ENCODE measurements at regions not wholly inside any gene's neighbourhood (a gene's known extent, or its start where the extent isn't known, plus 50 kb on each side); places are given as distances from the start of the nearest gene placed in this dataset.

- Histone ChIP-seq H3K36me3 (ENCODE audit: insufficient read depth, low read length) (no peaks in the 10 kb centered on the region), H3K4me1 (ENCODE audit: insufficient read depth, low read length) (no peaks in the 10 kb centered on the region), H3K9me3 (ENCODE audit: low read length) (no peaks in the 10 kb centered on the region), H3K27me3 (ENCODE audit: insufficient read depth, low read length) (peaks cover 11% of the 10 kb centered on the region), H2AFZ (ENCODE audit: low read depth, low read length) (no peak overlapping the region), H3K4me3 (ENCODE audit: low read length) (no peak overlapping the region)
These were observed 208.5 kb upstream of the C14orf180 start for GRCh38 chr14:104371031-104371430.

GRCh38 chr14:104371917-104372316 is 207.6 kb upstream of the C14orf180 start:
- Histone ChIP-seq H3K4me1 (ENCODE audit: insufficient read depth, low read length) (no peaks in the 10 kb centered on the region), H2AFZ (ENCODE audit: low read depth, low read length) (no peak overlapping the region), H3K9me3 (ENCODE audit: low read length) (no peaks in the 10 kb centered on the region), H3K36me3 (ENCODE audit: insufficient read depth, low read length) (no peaks in the 10 kb centered on the region), H3K27me3 (ENCODE audit: insufficient read depth, low read length) (peaks cover 8% of the 10 kb centered on the region), H3K4me3 (ENCODE audit: low read length) (no peak overlapping the region)

GRCh38 chr14:104372390-104373054 is 207.0 kb upstream of the C14orf180 start:
- no peaks in the 10 kb centered on the region for H3K4me1 ChIP-seq (ENCODE audit: insufficient read depth, low read length)

GRCh38 chr14:104373055-104373854 is 206.3 kb upstream of the C14orf180 start:
- no peak overlapping the region for H2AFZ ChIP-seq (ENCODE audit: low read depth, low read length)
- peaks cover 5% of the 10 kb centered on the region for H3K27me3 ChIP-seq (ENCODE audit: insufficient read depth, low read length)
- no peak overlapping the region for H3K4me3 ChIP-seq (ENCODE audit: low read length)
- H3K4me1 ChIP-seq (ENCODE audit: insufficient read depth, low read length), result no peaks in the 10 kb centered on the region
- no peaks in the 10 kb centered on the region for H3K36me3 ChIP-seq (ENCODE audit: insufficient read depth, low read length)
- H3K9me3 ChIP-seq (ENCODE audit: low read length), result no peaks in the 10 kb centered on the region

More at GRCh38 chr14:104372390-104373054, 207.0 kb upstream of the C14orf180 start:
- Histone ChIP-seq H2AFZ (ENCODE audit: low read depth, low read length) (no peak overlapping the region), H3K27me3 (ENCODE audit: insufficient read depth, low read length) (peaks cover 8% of the 10 kb centered on the region), H3K36me3 (ENCODE audit: insufficient read depth, low read length) (no peaks in the 10 kb centered on the region), H3K4me3 (ENCODE audit: low read length) (no peak overlapping the region), H3K9me3 (ENCODE audit: low read length) (no peaks in the 10 kb centered on the region)

GRCh38 chr14:104373855-104374717 is 205.5 kb upstream of the C14orf180 start:
- H3K27me3 ChIP-seq (ENCODE audit: insufficient read depth, low read length), result peaks cover 5% of the 10 kb centered on the region
- H3K36me3 ChIP-seq (ENCODE audit: insufficient read depth, low read length), result no peaks in the 10 kb centered on the region
- H3K9me3 ChIP-seq (ENCODE audit: low read length), result no peaks in the 10 kb centered on the region
- no peaks in the 10 kb centered on the region for H3K4me1 ChIP-seq (ENCODE audit: insufficient read depth, low read length)
- no peak overlapping the region for H3K4me3 ChIP-seq (ENCODE audit: low read length)
- no peak overlapping the region for H2AFZ ChIP-seq (ENCODE audit: low read depth, low read length)

- no peak overlapping the region for H2AFZ ChIP-seq (ENCODE audit: low read depth, low read length)
- H3K4me1 ChIP-seq (ENCODE audit: insufficient read depth, low read length), result no peaks in the 10 kb centered on the region
- H3K27me3 ChIP-seq (ENCODE audit: insufficient read depth, low read length), result peaks cover 5% of the 10 kb centered on the region
- H3K36me3 ChIP-seq (ENCODE audit: insufficient read depth, low read length), result no peaks in the 10 kb centered on the region
- no peak overlapping the region for H3K4me3 ChIP-seq (ENCODE audit: low read length)
- no peaks in the 10 kb centered on the region for H3K9me3 ChIP-seq (ENCODE audit: low read length)
These were observed 204.9 kb upstream of the C14orf180 start for GRCh38 chr14:104374718-104375080.

- H3K9me3 ChIP-seq (ENCODE audit: low read length), result no peaks in the 10 kb centered on the region
- H2AFZ ChIP-seq (ENCODE audit: low read depth, low read length), result no peak overlapping the region
- H3K4me3 ChIP-seq (ENCODE audit: low read length), result no peak overlapping the region
- H3K4me1 ChIP-seq (ENCODE audit: insufficient read depth, low read length), result no peaks in the 10 kb centered on the region
- peaks cover 5% of the 10 kb centered on the region for H3K27me3 ChIP-seq (ENCODE audit: insufficient read depth, low read length)
- H3K36me3 ChIP-seq (ENCODE audit: insufficient read depth, low read length), result no peaks in the 10 kb centered on the region
These were observed 203.9 kb upstream of the C14orf180 start for GRCh38 chr14:104375551-104376201.

- no peaks in the 10 kb centered on the region for H3K4me1 ChIP-seq (ENCODE audit: insufficient read depth, low read length)
- H3K9me3 ChIP-seq (ENCODE audit: low read length), result no peaks in the 10 kb centered on the region
- no peaks in the 10 kb centered on the region for H3K36me3 ChIP-seq (ENCODE audit: insufficient read depth, low read length)
- no peak overlapping the region for H3K4me3 ChIP-seq (ENCODE audit: low read length)
- peaks cover 5% of the 10 kb centered on the region for H3K27me3 ChIP-seq (ENCODE audit: insufficient read depth, low read length)
- H2AFZ ChIP-seq (ENCODE audit: low read depth, low read length), result no peak overlapping the region
These were observed 203.1 kb upstream of the C14orf180 start for GRCh38 chr14:104376202-104377140.

GRCh38 chr14:104377256-104377655 is 202.3 kb upstream of the C14orf180 start:
- H3K27me3 ChIP-seq (ENCODE audit: insufficient read depth, low read length), result peaks cover 5% of the 10 kb centered on the region
- no peak overlapping the region for H3K4me3 ChIP-seq (ENCODE audit: low read length)
- H3K9me3 ChIP-seq (ENCODE audit: low read length), result no peaks in the 10 kb centered on the region
- no peak overlapping the region for H2AFZ ChIP-seq (ENCODE audit: low read depth, low read length)
- H3K4me1 ChIP-seq (ENCODE audit: insufficient read depth, low read length), result no peaks in the 10 kb centered on the region
- H3K36me3 ChIP-seq (ENCODE audit: insufficient read depth, low read length), result no peaks in the 10 kb centered on the region

GRCh38 chr14:104378698-104379113 is 200.9 kb upstream of the C14orf180 start:
- Histone ChIP-seq H3K4me3 (ENCODE audit: low read length) (no peak overlapping the region), H2AFZ (ENCODE audit: low read depth, low read length) (no peak overlapping the region), H3K36me3 (ENCODE audit: insufficient read depth, low read length) (no peaks in the 10 kb centered on the region), H3K27me3 (ENCODE audit: insufficient read depth, low read length) (peaks cover 6% of the 10 kb centered on the region), H3K4me1 (ENCODE audit: insufficient read depth, low read length) (peaks cover 4% of the 10 kb centered on the region), H3K9me3 (ENCODE audit: low read length) (no peaks in the 10 kb centered on the region)

- peaks cover 12% of the 10 kb centered on the region for H3K27me3 ChIP-seq (ENCODE audit: insufficient read depth, low read length)
- H3K4me3 ChIP-seq (ENCODE audit: low read length), result no peak overlapping the region
- H2AFZ ChIP-seq (ENCODE audit: low read depth, low read length), result no peak overlapping the region
- peaks cover 8% of the 10 kb centered on the region for H3K4me1 ChIP-seq (ENCODE audit: insufficient read depth, low read length)
- no peaks in the 10 kb centered on the region for H3K36me3 ChIP-seq (ENCODE audit: insufficient read depth, low read length)
- no peaks in the 10 kb centered on the region for H3K9me3 ChIP-seq (ENCODE audit: low read length)
These were observed 197.0 kb upstream of the C14orf180 start for GRCh38 chr14:104382361-104383087.

Data from neuron (in vitro differentiated cells).